ENCODE measurements at regions not wholly inside any gene's neighbourhood (a gene's known extent, or its start where the extent isn't known, plus 50 kb on each side); places are given as distances from the start of the nearest gene placed in this dataset.

GRCh38 chr18:76771192-76771799 is 51.1 kb upstream of the ZNF236 start:
- DNase-seq, result no peak

GRCh38 chr18:76767954-76768353 is 54.4 kb upstream of the ZNF236 start:
- no peak for DNase-seq

GRCh38 chr18:76766429-76766828 is 55.9 kb upstream of the ZNF236 start:
- DNase-seq, result no peak

GRCh38 chr18:76765649-76766048 is 56.7 kb upstream of the ZNF236 start:
- peak; percentile 2 for DNase-seq

- DNase-seq, result peak; percentile 58
Observed at GRCh38 chr18:76764291-76764901, 58.0 kb upstream of the ZNF236 start.

- no peak for DNase-seq
Observed at GRCh38 chr18:76759056-76759455, 63.3 kb upstream of the ZNF236 start.

- DNase-seq, result no peak
Observed at GRCh38 chr18:76757925-76758324, 64.4 kb upstream of the ZNF236 start.

- DNase-seq, result no peak
Observed at GRCh38 chr18:76757335-76757734, 65.0 kb upstream of the ZNF236 start.

GRCh38 chr18:76756531-76757253 is 65.7 kb upstream of the ZNF236 start:
- DNase-seq, result no peak

- no peak for DNase-seq
Observed at GRCh38 chr18:76754351-76754750, 68.0 kb upstream of the ZNF236 start.

- no peak for DNase-seq
Observed at GRCh38 chr18:76752400-76752799, 70.0 kb upstream of the ZNF236 start.

GRCh38 chr18:76750917-76751890 is 71.2 kb upstream of the ZNF236 start:
- no peak for DNase-seq

GRCh38 chr18:76750269-76750668 is 72.1 kb upstream of the ZNF236 start:
- no peak for DNase-seq

- no peak for DNase-seq
Observed at GRCh38 chr18:76747676-76748075, 74.7 kb upstream of the ZNF236 start.

GRCh38 chr18:76741346-76741745 is 81.0 kb upstream of the ZNF236 start:
- no peak for DNase-seq

- no peak for DNase-seq
Observed at GRCh38 chr18:76736309-76736708, 86.0 kb upstream of the ZNF236 start.

GRCh38 chr18:76730901-76731300 is 91.5 kb upstream of the ZNF236 start:
- DNase-seq, result no peak

- no peak for DNase-seq
Observed at GRCh38 chr18:76727589-76727988, 94.8 kb upstream of the ZNF236 start.

- no peak for DNase-seq
Observed at GRCh38 chr18:76725445-76725844, 96.9 kb upstream of the ZNF236 start.

GRCh38 chr18:76722224-76723061 is 99.9 kb upstream of the ZNF236 start:
- DNase-seq, result no peak

- DNase-seq, result no peak
Observed at GRCh38 chr18:76721207-76721996, 101.0 kb upstream of the ZNF236 start.

Data from NCI-H2029 treated with DMSO at 0.1 percent for 48 hours (cell line).